ENCODE measurements at regions not wholly inside any gene's neighbourhood (a gene's known extent, or its start where the extent isn't known, plus 50 kb on each side); places are given as distances from the start of the nearest gene placed in this dataset.

- Histone ChIP-seq H3K4me2 (no peak overlapping the region), H3K9me2 (no peaks in the 10 kb centered on the region), H3K9ac (no peak overlapping the region), H3K9me3 (no peaks in the 10 kb centered on the region), H2AFZ (ENCODE audit: low read depth) (no peak overlapping the region), H3K36me3 (replicated peaks in 1 of 2; ENCODE audit: control insufficient read depth in 1 of 2, insufficient read depth in 2 of 2, low read length in 1 of 2) (no peaks in the 10 kb centered on the region), H3F3A (replicated peaks; ENCODE audit: insufficient read depth) (no peaks in the 10 kb centered on the region), H3K4me3 (ENCODE audit: low read depth in 2 of 2, low read length in 1 of 2) (no peak overlapping the region), H3K27me3 (ENCODE audit: insufficient read depth) (no peaks in the 10 kb centered on the region), H3K4me1 (ENCODE audit: control insufficient read depth in 1 of 2, insufficient read depth in 2 of 2, low read depth in 1 of 2, low read length in 1 of 2) (no peaks in the 10 kb centered on the region), H3K79me2 (ENCODE audit: insufficient read depth) (no peaks in the 10 kb centered on the region), H3K27ac (ENCODE audit: low read depth in 2 of 2, low read length in 1 of 2) (no peak overlapping the region), H4K20me1 (ENCODE audit: insufficient read depth) (no peaks in the 10 kb centered on the region)
- ChIA-PET CTCF (no interaction called here), POLR2A (no interaction called here)
- DNase-seq, result no peak
- no peak for TF ChIP-seq RAD21 (IDR thresholded peaks at IDR 0.05; ENCODE audit: low read length)
- no peak for TF ChIP-seq NFIC (IDR thresholded peaks at IDR 0.05; ENCODE audit: borderline replicate concordance)
- no peak for TF ChIP-seq ZBTB33 (IDR thresholded peaks at IDR 0.05; ENCODE audit: borderline replicate concordance, low read depth)
- no peak for TF ChIP-seq FOSL2 (IDR thresholded peaks at IDR 0.05; ENCODE audit: borderline replicate concordance, low read depth)
Measured at GRCh38 chr14:42665083-42665482, 1058.4 kb downstream of the LRFN5 start.

- H3K27ac ChIP-seq (ENCODE audit: low read depth in 2 of 2, low read length in 1 of 2), result no peak overlapping the region
- H3K9me3 ChIP-seq, result no peaks in the 10 kb centered on the region
- H2AFZ ChIP-seq (ENCODE audit: low read depth), result no peak overlapping the region
- H3K4me3 ChIP-seq (ENCODE audit: low read depth in 2 of 2, low read length in 1 of 2), result no peak overlapping the region
- CTCF ChIA-PET, result no interaction called here
- H3F3A ChIP-seq (replicated peaks; ENCODE audit: insufficient read depth), result no peaks in the 10 kb centered on the region
- H3K9ac ChIP-seq, result no peak overlapping the region
- H3K9me2 ChIP-seq, result no peaks in the 10 kb centered on the region
- H4K20me1 ChIP-seq (ENCODE audit: insufficient read depth), result no peaks in the 10 kb centered on the region
- H3K36me3 ChIP-seq (replicated peaks in 1 of 2; ENCODE audit: control insufficient read depth in 1 of 2, insufficient read depth in 2 of 2, low read length in 1 of 2), result no peaks in the 10 kb centered on the region
- DNase-seq, result no peak
- no peak for TF ChIP-seq EP300 (IDR thresholded peaks at IDR 0.05; ENCODE audit: borderline replicate concordance in 1 of 2, low read depth in 1 of 2, low read length in 1 of 2)
- no peaks in the 10 kb centered on the region for H3K79me2 ChIP-seq (ENCODE audit: insufficient read depth)
- no peak overlapping the region for H3K4me2 ChIP-seq
- POLR2A ChIA-PET, result no interaction called here
- 0% methylated on average over 1 of the region's 1 CpG for WGBS (ENCODE audit: low lambda C conversion rate)
- no peaks in the 10 kb centered on the region for H3K27me3 ChIP-seq (ENCODE audit: insufficient read depth)
- no peaks in the 10 kb centered on the region for H3K4me1 ChIP-seq (ENCODE audit: control insufficient read depth in 1 of 2, insufficient read depth in 2 of 2, low read depth in 1 of 2, low read length in 1 of 2)
Measured at GRCh38 chr14:42664190-42664589, 1057.5 kb downstream of the LRFN5 start.

- H3K36me3 ChIP-seq (replicated peaks in 1 of 2; ENCODE audit: control insufficient read depth in 1 of 2, insufficient read depth in 2 of 2, low read length in 1 of 2), result no peaks in the 10 kb centered on the region
- ChIA-PET POLR2A (no interaction called here), CTCF (no interaction called here)
- no peaks in the 10 kb centered on the region for H3K79me2 ChIP-seq (ENCODE audit: insufficient read depth)
- H4K20me1 ChIP-seq (ENCODE audit: insufficient read depth), result no peaks in the 10 kb centered on the region
- no peak overlapping the region for H2AFZ ChIP-seq (ENCODE audit: low read depth)
- H3K9me2 ChIP-seq, result no peaks in the 10 kb centered on the region
- H3F3A ChIP-seq (replicated peaks; ENCODE audit: insufficient read depth), result no peaks in the 10 kb centered on the region
- H3K4me1 ChIP-seq (ENCODE audit: control insufficient read depth in 1 of 2, insufficient read depth in 2 of 2, low read depth in 1 of 2, low read length in 1 of 2), result no peaks in the 10 kb centered on the region
- H3K27me3 ChIP-seq (ENCODE audit: insufficient read depth), result no peaks in the 10 kb centered on the region
- no peak overlapping the region for H3K9ac ChIP-seq
- H3K4me3 ChIP-seq (ENCODE audit: low read depth in 2 of 2, low read length in 1 of 2), result no peak overlapping the region
- WGBS (ENCODE audit: low lambda C conversion rate), result 7% methylated on average over 2 of the region's 2 CpGs
- no peak overlapping the region for H3K27ac ChIP-seq (ENCODE audit: low read depth in 2 of 2, low read length in 1 of 2)
- no peaks in the 10 kb centered on the region for H3K9me3 ChIP-seq
- DNase-seq, result no peak
- H3K4me2 ChIP-seq, result no peak overlapping the region
- TF ChIP-seq EZH2phosphoT487 (IDR thresholded peaks at IDR 0.05; ENCODE audit: borderline replicate concordance, low read depth), result no peak
- TF ChIP-seq ELF1 (IDR thresholded peaks at IDR 0.05), result no peak
- no peak for TF ChIP-seq JUND (IDR thresholded peaks at IDR 0.05)
- no peak for TF ChIP-seq MAX (IDR thresholded peaks at IDR 0.05; ENCODE audit: low read depth)
- no peak for TF ChIP-seq POLR2AphosphoS5 (IDR thresholded peaks at IDR 0.05; ENCODE audit: low read depth, low read length)
- TF ChIP-seq TCF12 (IDR thresholded peaks at IDR 0.05), result no peak
- TF ChIP-seq RCOR1 (IDR thresholded peaks at IDR 0.05; ENCODE audit: low read length), result no peak
- TF ChIP-seq RAD21 (IDR thresholded peaks at IDR 0.05; ENCODE audit: low read length), result no peak
- TF ChIP-seq SIN3A (IDR thresholded peaks at IDR 0.05; ENCODE audit: borderline replicate concordance, low read depth, low read length), result no peak
- TF ChIP-seq REST (IDR thresholded peaks at IDR 0.05; ENCODE audit: low read depth, low read length), result no peak
- TF ChIP-seq CTCF (IDR thresholded peaks at IDR 0.05), result no peak
- no peak for TF ChIP-seq SMC3 (IDR thresholded peaks at IDR 0.05; ENCODE audit: low read depth, low read length)
- TF ChIP-seq CHD2 (IDR thresholded peaks at IDR 0.05; ENCODE audit: low read length, partially characterized antibody), result no peak
Measured at GRCh38 chr14:42654707-42655106, 1048.0 kb downstream of the LRFN5 start.

Data from SK-N-SH (cell line).